Endodermal cell (in vitro differentiated cells): ENCODE measurements at regions not wholly inside any gene's neighbourhood (a gene's known extent, or its start where the extent isn't known, plus 50 kb on each side); places are given as distances from the start of the nearest gene placed in this dataset.
"Not testable (repeated sequence)": the region's sequence is repeated elsewhere in the genome, so short reads cannot be mapped to it uniquely, and the experiment has no call there.

Experiments
- DNase-seq: peaks from one replicate; pipeline ENCODE4 v3.0.0-alpha.2; 2017
- H3K27ac ChIP-seq: 2 replicates; pipeline ENCODE4 v1.5.1; 2013; ENCODE audit warnings: mild to moderate bottlenecking, low read depth, low read length, moderate library complexity
- H3K27me3 ChIP-seq: 2 replicates; pipeline ENCODE4 v1.6.1; 2013; ENCODE audit warnings: mild to moderate bottlenecking, low read length, moderate library complexity; ENCODE audit not compliant: insufficient read depth, control insufficient read depth, poor library complexity, severe bottlenecking
- H3K36me3 ChIP-seq: 2 replicates; pipeline ENCODE4 v1.7.0; 2013; ENCODE audit warnings: mild to moderate bottlenecking, low read length, moderate library complexity; ENCODE audit not compliant: control insufficient read depth, insufficient read depth
- H3K4me1 ChIP-seq: one replicate; pipeline ENCODE4 v1.7.0; 2013; ENCODE audit warnings: low read length; ENCODE audit not compliant: control insufficient read depth, insufficient read depth
- H3K4me3 ChIP-seq: 2 replicates; pipeline ENCODE4 v1.5.1; 2013; ENCODE audit warnings: mild to moderate bottlenecking, low read length, moderate library complexity
- H3K9ac ChIP-seq: 2 replicates; pipeline ENCODE4 v1.6.1; 2013; ENCODE audit warnings: mild to moderate bottlenecking, low read length, moderate library complexity; ENCODE audit not compliant: poor library complexity, severe bottlenecking; ENCODE audit errors: extremely low read depth
- H3K9me3 ChIP-seq: 2 replicates; pipeline ENCODE4 v1.6.1; 2013; ENCODE audit warnings: mild to moderate bottlenecking, low read length, moderate library complexity; ENCODE audit not compliant: control insufficient read depth
- H3K27ac Mint-ChIP-seq: 2 replicates; pipeline ENCODE4 v1.8.0; 2020; ENCODE audit warnings: mixed read lengths
- H3K27me3 Mint-ChIP-seq: 2 replicates; pipeline ENCODE4 v1.8.0; 2021; ENCODE audit warnings: mild to moderate bottlenecking, mixed read lengths; ENCODE audit not compliant: insufficient read depth
- H3K36me3 Mint-ChIP-seq: 2 replicates; pipeline ENCODE4 v1.8.0; 2020; ENCODE audit warnings: low read depth, mixed read lengths
- H3K4me1 Mint-ChIP-seq: 2 replicates; pipeline ENCODE4 v1.8.0; 2020; ENCODE audit warnings: mixed read lengths
- H3K4me3 Mint-ChIP-seq: 2 replicates; pipeline ENCODE4 v1.8.0; 2020; ENCODE audit warnings: mild to moderate bottlenecking, moderate library complexity, mixed read lengths
- H3K9me3 Mint-ChIP-seq: 2 replicates; pipeline ENCODE4 v1.8.0; 2020; ENCODE audit warnings: mild to moderate bottlenecking, mixed read lengths
- CTCF ChIP-seq: fragments of 200-600 bp; sonication (generic); conservative IDR thresholded peaks from 2 replicates; pipeline ENCODE4 v1.5.0; 2021; ENCODE audit warnings: antibody characterized with exemption, mild to moderate bottlenecking
- WGBS, 2 experiments: methylation state at CpG; one replicate each; pipeline versions ENCODE4 v1.1.5 to v1.1.7; 2013; ENCODE audit warnings: missing lambda C conversion rate in 2 of 2, mixed read lengths in 1 of 2; ENCODE audit not compliant: insufficient coverage in 1 of 2, insufficient read length in 1 of 2; 5-methylcytosine and 5-hydroxymethylcytosine counted together

- not testable (repeated sequence) for H3K4me1 ChIP-seq, H3K4me1 Mint-ChIP-seq, H3K9me3 ChIP-seq, H3K27me3 Mint-ChIP-seq, H3K9me3 Mint-ChIP-seq, H3K36me3 ChIP-seq, H3K27ac ChIP-seq, H3K36me3 Mint-ChIP-seq, H3K27ac Mint-ChIP-seq, H3K9ac ChIP-seq, H3K27me3 ChIP-seq, H3K4me3 Mint-ChIP-seq, DNase-seq, H3K4me3 ChIP-seq
- WGBS, 2 experiments = 79 to 93% methylated on average over 3 to 8 of the region's 9 CpGs
These were observed 88.7 kb downstream of the TBR1 start for GRCh38 chr2:161504628-161505289.

GRCh38 chr2:161505466-161505865, 89.4 kb downstream of the TBR1 start:
- not testable (repeated sequence) for H3K27ac ChIP-seq, H3K4me1 Mint-ChIP-seq, H3K36me3 Mint-ChIP-seq, H3K4me3 Mint-ChIP-seq, H3K27me3 Mint-ChIP-seq, H3K36me3 ChIP-seq, DNase-seq, H3K4me3 ChIP-seq, H3K27ac Mint-ChIP-seq, H3K9ac ChIP-seq, H3K9me3 Mint-ChIP-seq, H3K4me1 ChIP-seq, H3K9me3 ChIP-seq, H3K27me3 ChIP-seq
- 86% methylated on average over 7 of the region's 7 CpGs; no CpG with 5 or more reads in 1 of the 2 experiments for WGBS, 2 experiments

GRCh38 chr2:161513295-161514032, 97.4 kb downstream of the TBR1 start:
- 58 to 61% methylated on average over 5 to 8 of the region's 10 CpGs for WGBS, 2 experiments
- not testable (repeated sequence) for H3K9me3 ChIP-seq, H3K27ac ChIP-seq, H3K4me3 ChIP-seq, H3K36me3 Mint-ChIP-seq, H3K27me3 Mint-ChIP-seq, H3K4me1 ChIP-seq, H3K9ac ChIP-seq, H3K27me3 ChIP-seq, H3K4me3 Mint-ChIP-seq, H3K36me3 ChIP-seq, H3K4me1 Mint-ChIP-seq
- peak; percentile 74 for DNase-seq
- Mint-ChIP-seq H3K9me3 (peaks cover 14% of the 10 kb centered on the region), H3K27ac (peak overlapping the region; percentile 35)

- no peak for TF ChIP-seq CTCF
These were observed 101.4 kb upstream of the SLC4A10 start for GRCh38 chr2:161522796-161523195.

More at GRCh38 chr2:161522796-161523195, 101.4 kb upstream of the SLC4A10 start:
- no peak overlapping the region for H3K27ac ChIP-seq
- H3K36me3 ChIP-seq = no peaks in the 10 kb centered on the region
- H3K4me3 Mint-ChIP-seq = no peak overlapping the region
- H3K4me3 ChIP-seq = no peak overlapping the region
- H3K9ac ChIP-seq = no peak overlapping the region
- H3K36me3 Mint-ChIP-seq = no peaks in the 10 kb centered on the region
- H3K27ac Mint-ChIP-seq = no peak overlapping the region
- H3K27me3 Mint-ChIP-seq = no peaks in the 10 kb centered on the region
- peaks cover 11% of the 10 kb centered on the region for H3K9me3 Mint-ChIP-seq
- H3K9me3 ChIP-seq = no peaks in the 10 kb centered on the region
- H3K27me3 ChIP-seq = no peaks in the 10 kb centered on the region
- H3K4me1 Mint-ChIP-seq = no peaks in the 10 kb centered on the region
- no peaks in the 10 kb centered on the region for H3K4me1 ChIP-seq
- DNase-seq = no peak
